HepG2 (cell line): ENCODE measurements at regions not wholly inside any gene's neighbourhood (a gene's known extent, or its start where the extent isn't known, plus 50 kb on each side); places are given as distances from the start of the nearest gene placed in this dataset.

Experiments used
- ATAC-seq: fragments of 200-7000 bp; cut with Tn5 transposase; 3 replicates; pipeline ENCODE4 v1.9.1; 2020; ENCODE audit warnings: mild to moderate bottlenecking, moderate library complexity
- BruUV-seq: library from RNA; stranded (reverse); fragments of 400-500 nt; replicated peaks from 2 replicates; lab custom pipeline; 2021; lab: Mats Ljungman, UMichigan
- CTCF ChIA-PET: fragments of 300-600 bp; formaldehyde crosslinking; extraction: SDS; loops from one replicate; lab custom pipeline; 2021; ENCODE audit warnings: low total read pairs, inconsistent platforms, low intra/inter-chr PET ratio; lab: Yijun Ruan, JAX
- POLR2A ChIA-PET: fragments of 350-600 bp; sonication (Branson Sonifier 250); formaldehyde crosslinking; loops from one replicate; lab custom pipeline; 2020; ENCODE audit warnings: antibody characterized with exemption, inconsistent platforms; lab: Yijun Ruan, JAX
- DNase-seq: peaks from one replicate; pipeline ENCODE4 v3.0.0-alpha.2; 2015; ENCODE audit warnings: low spot score
- FAIRE-seq: peaks from 3 replicates; lab custom pipeline; 2011; peaks lifted over from hg19 to GRCh38; lab: Jason Lieb, UNC
- H2AFZ ChIP-seq: one replicate; pipeline ENCODE4 v1.6.1; 2011; ENCODE audit warnings: low read length, inconsistent platforms
- H3K27ac ChIP-seq: fragments of 300-600 bp; 3 replicates; pipeline ENCODE4 v1.8.0; 2011; ENCODE audit warnings: mixed run types, mild to moderate bottlenecking, mixed read lengths, low read length, inconsistent platforms; ENCODE audit not compliant: insufficient read depth; ENCODE audit errors: extremely low read length
- H3K27me3 ChIP-seq, 2 experiments: fragments of 200-600 bp in 1 of 2; 2 replicates in 1 of 2; 3 replicates in 1 of 2; pipeline versions ENCODE4 v1.6.0 to v1.8.0; 2011; ENCODE audit warnings: low read length in 2 of 2, mild to moderate bottlenecking in 2 of 2, moderate library complexity in 2 of 2, inconsistent platforms in 1 of 2; ENCODE audit not compliant: insufficient read depth in 2 of 2, control insufficient read depth in 1 of 2
- H3K36me3 ChIP-seq, 2 experiments: fragments of 200-600 bp in 1 of 2; replicated peaks in 1 of 2; 2 replicates in 1 of 2; 3 replicates in 1 of 2; pipeline versions ENCODE4 v1.5.1 to v1.8.0; 2011; ENCODE audit warnings: low read length in 2 of 2, inconsistent platforms in 1 of 2; ENCODE audit not compliant: insufficient read depth in 2 of 2, control insufficient read depth in 1 of 2
- H3K4me1 ChIP-seq: 2 replicates; pipeline ENCODE4 v1.5.1; 2012; ENCODE audit warnings: low read length, inconsistent platforms; ENCODE audit not compliant: insufficient read depth
- H3K4me2 ChIP-seq: 2 replicates; pipeline ENCODE4 v1.6.0; 2011; ENCODE audit warnings: low read depth, low read length, inconsistent platforms
- H3K4me3 ChIP-seq, 3 experiments: fragments of 200-600 bp in 1 of 3; sonication (generic), shearing (Covaris generic) in 1 of 3; replicated peaks in 1 of 3; 2 replicates each; pipeline ENCODE4 v1.5.1; 2011 to 2016; ENCODE audit warnings: low read length in 3 of 3, inconsistent platforms in 2 of 3, low read depth in 2 of 3, mild to moderate bottlenecking in 2 of 3, control low read depth in 1 of 3, mixed read lengths in 1 of 3; ENCODE audit not compliant: insufficient read depth in 1 of 3
- H3K79me2 ChIP-seq: one replicate; pipeline ENCODE4 v1.6.1; 2011; ENCODE audit warnings: low read length, inconsistent platforms; ENCODE audit not compliant: insufficient read depth
- H3K9ac ChIP-seq: 2 replicates; pipeline ENCODE4 v1.6.0; 2011; ENCODE audit warnings: mild to moderate bottlenecking, low read depth, low read length, inconsistent platforms; ENCODE audit not compliant: insufficient read depth
- H3K9me3 ChIP-seq: 2 replicates; pipeline ENCODE4 v1.5.1; 2012; ENCODE audit warnings: mild to moderate bottlenecking, low read length
- H4K20me1 ChIP-seq: 2 replicates; pipeline ENCODE4 v1.6.0; 2011; ENCODE audit warnings: inconsistent platforms, mild to moderate bottlenecking, low read length, moderate library complexity; ENCODE audit not compliant: insufficient read depth
- ESRRA ChIP-seq: sonication (generic); formaldehyde crosslinking; IDR thresholded peaks from 2 replicates; pipeline ENCODE4 v1.5.1; 2020; ENCODE audit warnings: mild to moderate bottlenecking, low read depth, missing genetic modification reagents
- GFI1 ChIP-seq: sonication (generic); formaldehyde crosslinking; IDR thresholded peaks from 2 replicates; pipeline ENCODE4 v1.5.0; 2020; ENCODE audit warnings: missing genetic modification reagents, mild to moderate bottlenecking, borderline replicate concordance
- HNF4G ChIP-seq, 2 experiments: sonication (generic) in 1 of 2; formaldehyde crosslinking in 1 of 2; IDR thresholded peaks; 2 replicates each; pipeline versions ENCODE4 v1.4.0 to v1.6.1; 2011 to 2020; ENCODE audit warnings: borderline replicate concordance in 2 of 2, low read depth in 2 of 2, mild to moderate bottlenecking in 2 of 2, low read length in 1 of 2, missing genetic modification reagents in 1 of 2, moderate library complexity in 1 of 2
- JUNB ChIP-seq: sonication (generic); formaldehyde crosslinking; IDR thresholded peaks from 2 replicates; pipeline ENCODE4 v1.8.0; 2022; ENCODE audit warnings: missing genetic modification reagents, mild to moderate bottlenecking, borderline replicate concordance
- KAT8 ChIP-seq: IDR thresholded peaks from 2 replicates; pipeline ENCODE4 v1.6.1; 2016; ENCODE audit warnings: missing genetic modification reagents, missing compliant biosample characterization
- KDM6A ChIP-seq: IDR thresholded peaks from 2 replicates; pipeline ENCODE4 v1.6.1; 2016; ENCODE audit warnings: low read depth
- MATR3 ChIP-seq: sonication (generic); formaldehyde crosslinking; IDR thresholded peaks from 2 replicates; pipeline ENCODE4 v1.4.0; 2020; ENCODE audit warnings: missing genetic modification reagents
- THAP11 ChIP-seq: IDR thresholded peaks from 2 replicates; pipeline ENCODE4 v1.6.1; 2016; ENCODE audit warnings: missing biosample characterization, missing genetic modification reagents
- TMF1 ChIP-seq: sonication (generic); formaldehyde crosslinking; IDR thresholded peaks from 2 replicates; pipeline ENCODE4 v1.8.1; 2022; ENCODE audit warnings: low read depth, missing genetic modification reagents
- YEATS4 ChIP-seq: sonication (generic); formaldehyde crosslinking; IDR thresholded peaks from 2 replicates; pipeline ENCODE4 v1.4.0; 2020; ENCODE audit warnings: missing genetic modification reagents, borderline replicate concordance
- ZBTB7A ChIP-seq: sonication (generic); formaldehyde crosslinking; IDR thresholded peaks from 2 replicates; pipeline ENCODE4 v1.8.0; 2022; ENCODE audit warnings: mild to moderate bottlenecking, missing genetic modification reagents
- ZNF101 ChIP-seq: sonication (generic); formaldehyde crosslinking; IDR thresholded peaks from 2 replicates; pipeline ENCODE4 v1.4.0; 2020; ENCODE audit warnings: mild to moderate bottlenecking, low read depth, missing genetic modification reagents, borderline replicate concordance
- ZNF18 ChIP-seq: sonication (generic); formaldehyde crosslinking; IDR thresholded peaks from 2 replicates; pipeline ENCODE4 v1.8.0; 2022; ENCODE audit warnings: mild to moderate bottlenecking, missing genetic modification reagents; ENCODE audit not compliant: insufficient replicate concordance
- ZNF484 ChIP-seq: sonication (generic); formaldehyde crosslinking; IDR thresholded peaks from 2 replicates; pipeline ENCODE4 v1.5.1; 2020; ENCODE audit warnings: mild to moderate bottlenecking, low read depth, missing genetic modification reagents, borderline replicate concordance
- ZNF572 ChIP-seq: sonication (generic); formaldehyde crosslinking; IDR thresholded peaks from 2 replicates; pipeline ENCODE4 v1.5.1; 2020; ENCODE audit warnings: mild to moderate bottlenecking, missing genetic modification reagents
- ZNF724P ChIP-seq: sonication (generic); formaldehyde crosslinking; IDR thresholded peaks from 2 replicates; pipeline ENCODE4 v1.8.0; 2022; ENCODE audit warnings: missing genetic modification reagents, borderline replicate concordance
- in situ Hi-C: cut with HindIII; loops from 2 replicates; pipeline ENCODE4 v1.10.0; 2017; ENCODE audit warnings: low pct_unique_long_range_greater_than_20kb; ENCODE audit not compliant: extremely low pct_ligation_motif_present
- intact Hi-C: fragments of 100-400 bp; cut with micrococcal nuclease; formaldehyde crosslinking; loops from one replicate; pipeline ENCODE4 v1.10.0; 2022; ENCODE audit not compliant: unreplicated experiment

- H2AFZ ChIP-seq: no peak overlapping the region
- TF ChIP-seq GFI1 (CRISPR knock-in tag): no peak
- no peak for TF ChIP-seq ZNF101
- no peak for TF ChIP-seq YEATS4 (CRISPR knock-in tag)
- TF ChIP-seq JUNB (CRISPR knock-in tag): no peak
- no peak for TF ChIP-seq ZNF484 (CRISPR knock-in tag)
- no peak for TF ChIP-seq ZNF572
- no peak for TF ChIP-seq ZBTB7A (CRISPR knock-in tag)
- no peak for TF ChIP-seq THAP11 (CRISPR knock-in tag)
- no peak for TF ChIP-seq MATR3
- no peak for TF ChIP-seq TMF1
- TF ChIP-seq ESRRA (CRISPR knock-in tag): no peak
- TF ChIP-seq, all 625 proteins: peak for 0
- no peaks in the 10 kb centered on the region for H3K36me3 ChIP-seq
- no peak overlapping the region for H3K4me2 ChIP-seq
- BruUV-seq: no TSS peak
- H3K4me3 ChIP-seq: no peak overlapping the region
- no peaks in the 10 kb centered on the region for H3K27me3 ChIP-seq
- no peaks in the 10 kb centered on the region for H4K20me1 ChIP-seq
- CTCF ChIA-PET: no interaction called here
- DNase-seq (no peak), FAIRE-seq (no peak), ATAC-seq (no peak)
- no peaks in the 10 kb centered on the region for H3K9me3 ChIP-seq
- intact Hi-C loops (no loop called here), in situ Hi-C loops (no loop called here)
- H3K79me2 ChIP-seq: no peaks in the 10 kb centered on the region
- no peak overlapping the region for H3K9ac ChIP-seq
- no peaks in the 10 kb centered on the region for H3K4me1 ChIP-seq
- no peak overlapping the region for H3K27ac ChIP-seq
- POLR2A ChIA-PET: no interaction called here
These were observed 209.3 kb upstream of the NREP start for GRCh38 chr5:111966290-111966689.

- ATAC-seq (no peak), FAIRE-seq (no peak), DNase-seq (no peak)
- TF ChIP-seq HNF4G (IDR thresholded peaks at IDR 0.05; ENCODE audit: borderline replicate concordance, low read depth, low read length): no peak
- TF ChIP-seq HNF4G (CRISPR knock-in tag; IDR thresholded peaks at IDR 0.05; ENCODE audit: borderline replicate concordance, low read depth): no peak
- no peak for TF ChIP-seq KAT8 (CRISPR knock-in tag)
- no peak for TF ChIP-seq KDM6A (CRISPR knock-in tag)
- TF ChIP-seq ZNF18: no peak
- TF ChIP-seq ZNF724P (CRISPR knock-in tag): no peak
- Histone ChIP-seq H3K79me2 (no peaks in the 10 kb centered on the region), H3K9me3 (no peaks in the 10 kb centered on the region), H3K36me3 (no peaks in the 10 kb centered on the region), H3K4me1 (no peaks in the 10 kb centered on the region), H3K9ac (no peak overlapping the region), H4K20me1 (no peaks in the 10 kb centered on the region), H2AFZ (no peak overlapping the region), H3K27me3 (no peaks in the 10 kb centered on the region), H3K27ac (no peak overlapping the region), H3K4me3 (no peak overlapping the region), H3K4me2 (no peak overlapping the region)
- CTCF ChIA-PET: no interaction called here
- POLR2A ChIA-PET: no interaction called here
- in situ Hi-C loops (no loop called here), intact Hi-C loops (no loop called here)
- BruUV-seq: no TSS peak
These were observed 206.6 kb upstream of the NREP start for GRCh38 chr5:111963555-111963954.
